Vagina (tissue), 2 donors: ENCODE measurements at regions not wholly inside any gene's neighbourhood (a gene's known extent, or its start where the extent isn't known, plus 50 kb on each side); places are given as distances from the start of the nearest gene placed in this dataset.

Experiments used
- CTCF ChIP-seq, 3 experiments: fragments of 450-650 bp in 2 of 3; fragments of 200-600 bp in 1 of 3; sonication (generic) in 1 of 3; IDR thresholded peaks; one replicate each; pipeline ENCODE4 v1.5.1; 2017 to 2019; ENCODE audit warnings: antibody characterized with exemption in 3 of 3, mild to moderate bottlenecking in 2 of 3, moderate library complexity in 2 of 3
- POLR2A ChIP-seq, 2 donors: fragments of 450-650 bp; IDR thresholded peaks; one replicate each; pipeline ENCODE4 v1.6.1; 2017; ENCODE audit warnings: antibody characterized with exemption in 2 of 2, mild to moderate bottlenecking in 2 of 2, moderate library complexity in 2 of 2
- POLR2AphosphoS5 ChIP-seq, 2 donors: sonication (generic); formaldehyde crosslinking; IDR thresholded peaks; one replicate each; pipeline ENCODE4 v1.9.0; 2017; ENCODE audit warnings: antibody characterized with exemption in 2 of 2, mild to moderate bottlenecking in 2 of 2, low read depth in 1 of 2; ENCODE audit not compliant: insufficient read depth in 1 of 2

- TF ChIP-seq POLR2A (IDR thresholded peaks at IDR 0.05) (no peak), CTCF (IDR thresholded peaks at IDR 0.05) (no peak), POLR2AphosphoS5 (IDR thresholded peaks at IDR 0.05; ENCODE audit: insufficient read depth in 1 of 2, low read depth in 1 of 2) (no peak)
Measured at GRCh38 chr18:22015156-22015555, 154.2 kb upstream of the GATA6 start.
